Endothelial cell of umbilical vein (primary cell): ENCODE measurements at regions not wholly inside any gene's neighbourhood (a gene's known extent, or its start where the extent isn't known, plus 50 kb on each side); places are given as distances from the start of the nearest gene placed in this dataset.

Source experiments
- BruUV-seq: library from RNA; stranded (reverse); fragments of 400-500 nt; replicated peaks from 2 replicates; lab custom pipeline; 2021; lab: Mats Ljungman, UMichigan
- CTCF ChIA-PET: fragments of 300-600, 350-600 bp; sonication (Branson Sonifier 250); formaldehyde crosslinking; loops from one replicate; lab custom pipeline; 2021; ENCODE audit warnings: antibody characterized with exemption, inconsistent platforms; lab: Charles Lee
- POLR2A ChIA-PET: fragments of 300-600, 350-600 bp; sonication (Branson Sonifier 250); formaldehyde crosslinking; loops from one replicate; lab custom pipeline; 2021; ENCODE audit warnings: antibody characterized with exemption, inconsistent platforms; lab: Charles Lee
- DNase-seq: peaks from one replicate; pipeline ENCODE4 v3.0.0-alpha.2; 2011; ENCODE audit warnings: low read depth, low spot score
- FAIRE-seq: peaks from 2 replicates; lab custom pipeline; 2011; peaks lifted over from hg19 to GRCh38; lab: Jason Lieb, UNC
- H2AFZ ChIP-seq: 2 replicates; pipeline ENCODE4 v1.6.0; 2012; ENCODE audit warnings: low read depth, low read length, control low read depth, inconsistent platforms
- H3K27ac ChIP-seq: 2 replicates; pipeline ENCODE4 v1.5.1; 2011; ENCODE audit warnings: low read depth, mild to moderate bottlenecking, control low read depth, low read length, moderate library complexity; ENCODE audit not compliant: insufficient read depth
- H3K27me3 ChIP-seq, 2 experiments: 2 replicates each; pipeline versions ENCODE4 v1.6.0 to v1.6.1; 2011; ENCODE audit warnings: low read length in 2 of 2, mixed read lengths in 1 of 2; ENCODE audit not compliant: control insufficient read depth in 2 of 2, insufficient read depth in 2 of 2
- H3K36me3 ChIP-seq, 2 experiments: 2 replicates in 1 of 2; 3 replicates in 1 of 2; pipeline ENCODE4 v1.5.1; 2011; ENCODE audit warnings: low read length in 2 of 2, mild to moderate bottlenecking in 1 of 2, moderate library complexity in 1 of 2; ENCODE audit not compliant: control insufficient read depth in 2 of 2, insufficient read depth in 2 of 2; ENCODE audit errors: extremely low read depth in 1 of 2
- H3K4me1 ChIP-seq: 3 replicates; pipeline ENCODE4 v1.5.1; 2011; ENCODE audit warnings: mild to moderate bottlenecking, low read length; ENCODE audit not compliant: control insufficient read depth, insufficient read depth; ENCODE audit errors: extremely low read depth
- H3K4me2 ChIP-seq: 2 replicates; pipeline ENCODE4 v1.6.1; 2011; ENCODE audit warnings: low read length, control low read depth, mixed read lengths; ENCODE audit not compliant: insufficient read depth
- H3K4me3 ChIP-seq, 3 experiments: fragments of 200-600 bp in 1 of 3; sonication (generic), shearing (Covaris generic) in 1 of 3; replicated peaks in 1 of 3; 2 replicates each; pipeline ENCODE4 v1.5.1; 2011 to 2016; ENCODE audit warnings: control low read depth in 3 of 3, low read length in 3 of 3, mild to moderate bottlenecking in 2 of 3, inconsistent platforms in 1 of 3, low read depth in 1 of 3, moderate library complexity in 1 of 3; ENCODE audit not compliant: insufficient read depth in 1 of 3
- H3K79me2 ChIP-seq: 2 replicates; pipeline ENCODE4 v1.6.0; 2012; ENCODE audit warnings: low read length, inconsistent platforms; ENCODE audit not compliant: control insufficient read depth, insufficient read depth
- H3K9ac ChIP-seq: replicated peaks from 2 replicates; pipeline ENCODE3; 2011; ENCODE audit warnings: low read length, control low read depth; ENCODE audit not compliant: insufficient read depth; ENCODE audit errors: extremely low read depth
- H3K9me1 ChIP-seq: replicated peaks from 3 replicates; pipeline ENCODE4 v1.6.0; 2011; ENCODE audit warnings: mild to moderate bottlenecking, low read length; ENCODE audit not compliant: control insufficient read depth, insufficient read depth; ENCODE audit errors: extremely low read depth
- H3K9me3 ChIP-seq: replicated peaks from 2 replicates; pipeline ENCODE4 v1.5.1; 2012; ENCODE audit warnings: low read length, inconsistent platforms; ENCODE audit not compliant: control insufficient read depth, insufficient read depth
- H4K20me1 ChIP-seq: replicated peaks from 2 replicates; pipeline ENCODE3; 2011; ENCODE audit warnings: mild to moderate bottlenecking, low read length; ENCODE audit not compliant: control insufficient read depth, insufficient read depth; ENCODE audit errors: extremely low read depth
- EZH2 ChIP-seq: IDR thresholded peaks from 2 replicates; pipeline ENCODE4 v1.6.1; 2012; ENCODE audit warnings: borderline replicate concordance, low read depth, mild to moderate bottlenecking, moderate library complexity, low read length, inconsistent platforms; ENCODE audit not compliant: severe bottlenecking
- FOS ChIP-seq: IDR thresholded peaks from 2 replicates; pipeline ENCODE4 v1.6.1; 2011; ENCODE audit warnings: mild to moderate bottlenecking, low read length, moderate library complexity, borderline replicate concordance; ENCODE audit not compliant: insufficient read depth
- GATA2 ChIP-seq: IDR thresholded peaks from 2 replicates; pipeline ENCODE4 v1.7.0; 2011; ENCODE audit warnings: low read depth, mild to moderate bottlenecking, moderate library complexity, mixed read lengths, low read length; ENCODE audit not compliant: insufficient read length, insufficient read depth
- MAX ChIP-seq: IDR thresholded peaks from 2 replicates; pipeline ENCODE4 v1.6.1; 2011; ENCODE audit not compliant: insufficient read depth, insufficient read length
- POLR2AphosphoS5 ChIP-seq: IDR thresholded peaks from 2 replicates; pipeline ENCODE4 v1.6.1; 2012; ENCODE audit warnings: low read depth, mild to moderate bottlenecking, control low read depth, low read length, moderate library complexity; ENCODE audit not compliant: insufficient read depth
- dilution Hi-C: fragments of 300-500 bp; cut with MboI; formaldehyde crosslinking; loops from one replicate; pipeline ENCODE4 v1.15.0; 2019; ENCODE audit warnings: low sequenced_read_pairs; ENCODE audit not compliant: extremely low pct_ligation_motif_present
- intact Hi-C: fragments of 100-400 bp; cut with micrococcal nuclease; formaldehyde crosslinking; loops from one replicate; pipeline ENCODE4 v1.10.0; 2022

DNA sequence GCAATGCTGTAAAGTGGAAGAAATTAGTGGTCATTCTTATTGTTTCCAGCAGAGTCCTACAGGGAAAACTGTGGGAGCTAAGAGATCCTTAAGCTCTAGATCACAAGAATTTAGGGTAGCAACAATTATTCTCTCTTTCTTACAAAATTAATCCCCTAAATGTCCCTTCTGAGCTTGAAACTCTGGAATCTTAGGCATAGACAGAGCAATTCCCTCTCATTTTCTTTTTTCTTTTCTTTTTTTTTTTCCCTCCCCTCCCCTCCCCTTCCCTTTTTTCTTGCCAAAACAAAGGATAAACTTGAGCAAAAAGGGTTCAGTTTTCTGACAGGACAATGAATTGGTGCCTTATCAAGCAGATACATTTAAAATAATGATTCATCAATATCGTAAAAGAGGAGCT, 441.0 kb downstream of the DSC3 start:
- Histone ChIP-seq H3K79me2 (no peaks in the 10 kb centered on the region), H4K20me1 (no peaks in the 10 kb centered on the region), H3K4me1 (no peaks in the 10 kb centered on the region), H3K27ac (no peak overlapping the region), H3K9me3 (no peaks in the 10 kb centered on the region), H3K36me3 (no peaks in the 10 kb centered on the region), H3K27me3 (no peaks in the 10 kb centered on the region), H2AFZ (no peak overlapping the region), H3K4me2 (no peak overlapping the region), H3K9ac (no peak overlapping the region), H3K9me1 (no peaks in the 10 kb centered on the region), H3K4me3 (no peak overlapping the region)
- no TSS peak for BruUV-seq
- no peak for FAIRE-seq
- ChIA-PET POLR2A (no interaction called here), CTCF (interaction anchor here (1.0 kb wide), 1 partner anchor 20 kb away, joined by 3 read pairs; no protein-coding TSS in a partner anchor)
- TF ChIP-seq MAX (no peak), FOS (no peak), POLR2AphosphoS5 (no peak), GATA2 (no peak)
- intact Hi-C loops: no loop called here
- dilution Hi-C loops: no loop called here
- no peak for DNase-seq

GRCh38 chr18:30597202-30597601, 445.3 kb downstream of the DSC3 start:
- dilution Hi-C loops: no loop called here
- Histone ChIP-seq H3K27me3 (no peaks in the 10 kb centered on the region), H3K4me3 (no peak overlapping the region), H3K9me3 (no peaks in the 10 kb centered on the region), H3K4me2 (no peak overlapping the region), H3K79me2 (no peaks in the 10 kb centered on the region), H4K20me1 (no peaks in the 10 kb centered on the region), H3K27ac (no peak overlapping the region), H3K9me1 (no peaks in the 10 kb centered on the region), H3K9ac (no peak overlapping the region), H3K4me1 (no peaks in the 10 kb centered on the region), H3K36me3 (no peaks in the 10 kb centered on the region), H2AFZ (no peak overlapping the region)
- ChIA-PET CTCF (no interaction called here), POLR2A (no interaction called here)
- no TSS peak for BruUV-seq
- DNase-seq (no peak), FAIRE-seq (no peak)
- intact Hi-C loops: no loop called here
- no peak for TF ChIP-seq EZH2
